ENCODE measurements at regions not wholly inside any gene's neighbourhood (a gene's known extent, or its start where the extent isn't known, plus 50 kb on each side); places are given as distances from the start of the nearest gene placed in this dataset.

DNA sequence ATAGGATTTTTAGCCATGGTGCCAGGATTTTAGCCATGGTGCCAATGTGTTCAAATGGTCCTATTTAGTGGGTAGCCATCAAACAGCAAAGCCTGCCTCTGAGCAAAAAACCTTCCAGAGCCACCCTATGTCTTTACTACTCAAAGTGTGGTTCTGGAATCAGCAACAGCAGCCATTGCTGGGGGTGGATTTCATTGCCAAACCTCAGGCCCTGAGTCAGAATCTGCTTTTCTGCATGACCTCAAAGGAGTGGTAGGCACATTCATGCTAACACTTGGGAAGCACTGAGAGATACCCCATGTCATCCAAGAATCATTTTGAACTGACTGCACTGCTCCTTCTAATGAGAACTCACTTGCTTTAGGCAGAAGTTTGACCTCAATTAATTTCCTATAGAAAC is 603.0 kb downstream of the CDY2B start:
- H3K27me3 ChIP-seq, result no peaks in the 10 kb centered on the region
- no peak for TF ChIP-seq POLR2A (IDR thresholded peaks at IDR 0.05)
- TF ChIP-seq CTCF (IDR thresholded peaks at IDR 0.05), result no peak
- no peaks in the 10 kb centered on the region for H3K4me1 ChIP-seq
- intact Hi-C loops (cut with DNase I), result no loop called here
- DNase-seq (no peak), ATAC-seq (no peak)
- H3K36me3 ChIP-seq (replicated peaks in 1 of 2; ENCODE audit: insufficient read depth in 1 of 2, low read depth in 2 of 2), result no peaks in the 10 kb centered on the region
- H3K9me3 ChIP-seq, result no peaks in the 10 kb centered on the region
- H3K4me3 ChIP-seq, result no peak overlapping the region
- no peak overlapping the region for H3K27ac ChIP-seq

DNA sequence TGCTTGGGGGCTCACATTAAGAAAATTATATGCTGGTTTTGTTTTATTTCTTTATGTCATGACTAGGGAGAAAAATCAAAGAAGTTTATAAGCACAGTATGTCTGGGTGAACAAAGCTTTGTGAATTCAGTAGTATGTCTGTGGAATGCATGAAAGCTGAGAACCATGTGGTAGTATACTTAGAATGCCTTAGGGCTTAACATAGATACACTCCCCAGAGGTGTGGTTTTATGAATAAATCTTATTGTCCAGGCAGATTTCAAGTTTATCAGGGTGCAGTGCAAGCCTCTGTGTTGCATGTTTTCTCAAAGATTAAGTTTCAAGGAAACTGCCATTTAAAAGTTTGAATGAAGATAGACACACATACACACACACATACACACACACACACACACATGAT is 620.5 kb downstream of the CDY2B start:
- no peak for DNase-seq

DNA sequence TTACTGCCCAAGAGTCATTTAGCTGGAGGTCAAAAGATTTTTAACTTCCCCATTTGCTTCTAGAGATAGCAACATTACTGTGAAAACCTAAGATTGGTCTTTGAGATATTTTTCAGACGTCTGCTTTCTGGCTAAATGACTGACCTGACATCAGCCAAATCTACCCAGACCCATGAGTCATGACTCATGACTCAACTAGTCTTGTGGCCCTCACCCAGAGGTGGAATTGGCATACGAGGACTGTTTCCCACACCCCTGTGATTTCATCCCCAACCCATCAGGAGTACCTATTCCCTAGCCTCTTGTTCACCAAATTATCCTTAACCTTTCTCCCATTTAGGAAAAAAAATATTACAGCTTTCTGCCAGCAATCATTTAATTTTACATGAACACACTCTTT is 641.6 kb downstream of the CDY2B start:
- no peaks in the 10 kb centered on the region for H3K9me3 ChIP-seq
- no peaks in the 10 kb centered on the region for H3K27me3 ChIP-seq
- 25 to 65% methylated on average over 2 of the region's 2 CpGs for WGBS, 2 donors
- DNase-seq (no peak), ATAC-seq (no peak)
- intact Hi-C loops (cut with DNase I), result no loop called here
- TF ChIP-seq POLR2A (IDR thresholded peaks at IDR 0.05) (no peak), CTCF (IDR thresholded peaks at IDR 0.05) (no peak)
- H3K4me1 ChIP-seq, result no peaks in the 10 kb centered on the region
- H3K4me3 ChIP-seq, result no peak overlapping the region
- no peak overlapping the region for H3K27ac ChIP-seq
- H3K36me3 ChIP-seq (replicated peaks in 1 of 2; ENCODE audit: insufficient read depth in 1 of 2, low read depth in 2 of 2), result no peaks in the 10 kb centered on the region

More for the DNA sequence above, 620.5 kb downstream of the CDY2B start:
- H3K4me3 ChIP-seq, result no peak overlapping the region
- intact Hi-C loops (cut with DNase I), result no loop called here
- no peaks in the 10 kb centered on the region for H3K36me3 ChIP-seq (replicated peaks in 1 of 2; ENCODE audit: insufficient read depth in 1 of 2, low read depth in 2 of 2)
- no peaks in the 10 kb centered on the region for H3K27me3 ChIP-seq
- H3K4me1 ChIP-seq, result no peaks in the 10 kb centered on the region
- no peaks in the 10 kb centered on the region for H3K9me3 ChIP-seq
- no peak for ATAC-seq
- no peak overlapping the region for H3K27ac ChIP-seq
- TF ChIP-seq CTCF (IDR thresholded peaks at IDR 0.05) (no peak), POLR2A (IDR thresholded peaks at IDR 0.05) (no peak)

DNA sequence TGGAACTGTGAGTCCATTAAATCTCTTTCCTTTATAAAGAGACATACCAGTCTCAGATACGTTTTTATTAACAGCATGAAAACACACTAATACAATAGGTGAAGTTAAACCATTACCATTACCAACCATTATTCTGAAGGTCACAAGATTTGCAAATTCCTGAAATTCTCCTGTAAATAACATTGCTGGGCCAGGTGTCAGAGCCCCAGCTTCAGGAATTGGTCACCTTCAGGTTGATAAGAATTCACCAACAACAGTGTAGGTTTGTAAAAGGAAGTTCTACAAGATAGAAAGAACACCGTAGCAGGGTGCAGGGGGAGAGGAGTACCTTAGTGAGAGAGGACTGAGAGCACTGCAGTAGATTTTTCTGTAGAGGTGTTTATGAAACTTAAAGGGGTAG is 644.3 kb downstream of the CDY2B start:
- Histone ChIP-seq H3K4me1 (no peaks in the 10 kb centered on the region), H3K9me3 (no peaks in the 10 kb centered on the region), H3K27me3 (no peaks in the 10 kb centered on the region), H3K4me3 (no peak overlapping the region), H3K27ac (no peak overlapping the region), H3K36me3 (replicated peaks in 1 of 2; ENCODE audit: insufficient read depth in 1 of 2, low read depth in 2 of 2) (no peaks in the 10 kb centered on the region)
- intact Hi-C loops (cut with DNase I), result no loop called here
- no peak for DNase-seq
- ATAC-seq, result no peak
- TF ChIP-seq POLR2A (IDR thresholded peaks at IDR 0.05) (no peak), CTCF (IDR thresholded peaks at IDR 0.05) (no peak)
- WGBS, 2 donors, result 23 to 34% methylated on average over 2 of the region's 2 CpGs

- DNase-seq (no peak), ATAC-seq (no peak)
- TF ChIP-seq POLR2A (IDR thresholded peaks at IDR 0.05), result no peak
- no peak for TF ChIP-seq CTCF (IDR thresholded peaks at IDR 0.05)
- Histone ChIP-seq H3K9me3 (no peaks in the 10 kb centered on the region), H3K4me3 (no peak overlapping the region), H3K27me3 (no peaks in the 10 kb centered on the region), H3K4me1 (no peaks in the 10 kb centered on the region), H3K27ac (no peak overlapping the region), H3K36me3 (replicated peaks in 1 of 2; ENCODE audit: insufficient read depth in 1 of 2, low read depth in 2 of 2) (no peaks in the 10 kb centered on the region)
- 25 to 33% methylated on average over 3 of the region's 3 CpGs for WGBS, 2 donors
- intact Hi-C loops (cut with DNase I), result no loop called here
These were observed 646.4 kb downstream of the CDY2B start for GRCh38 chrY:17233435-17234109.
